Epithelial cell of proximal tubule (primary cell): ENCODE measurements at regions not wholly inside any gene's neighbourhood (a gene's known extent, or its start where the extent isn't known, plus 50 kb on each side); places are given as distances from the start of the nearest gene placed in this dataset.

Source experiments
- DNase-seq: peaks from one replicate; pipeline ENCODE4 v3.0.0-alpha.2; 2011; ENCODE audit warnings: low read depth
- H3K4me3 ChIP-seq: 2 replicates; pipeline ENCODE4 v1.5.1; 2011; ENCODE audit warnings: low read depth, mild to moderate bottlenecking, low read length
- TF ChIP-seq, protein P1 (sequence below): conservative IDR thresholded peaks from 2 replicates; pipeline ENCODE4 v1.5.1; 2012; ENCODE audit warnings: low read depth, mild to moderate bottlenecking, low read length

GRCh38 chr12:107329569-107330324, 236.4 kb upstream of the CRY1 start:
- no peak for DNase-seq
- no peak overlapping the region for H3K4me3 ChIP-seq
- TF ChIP-seq, protein P1, sequence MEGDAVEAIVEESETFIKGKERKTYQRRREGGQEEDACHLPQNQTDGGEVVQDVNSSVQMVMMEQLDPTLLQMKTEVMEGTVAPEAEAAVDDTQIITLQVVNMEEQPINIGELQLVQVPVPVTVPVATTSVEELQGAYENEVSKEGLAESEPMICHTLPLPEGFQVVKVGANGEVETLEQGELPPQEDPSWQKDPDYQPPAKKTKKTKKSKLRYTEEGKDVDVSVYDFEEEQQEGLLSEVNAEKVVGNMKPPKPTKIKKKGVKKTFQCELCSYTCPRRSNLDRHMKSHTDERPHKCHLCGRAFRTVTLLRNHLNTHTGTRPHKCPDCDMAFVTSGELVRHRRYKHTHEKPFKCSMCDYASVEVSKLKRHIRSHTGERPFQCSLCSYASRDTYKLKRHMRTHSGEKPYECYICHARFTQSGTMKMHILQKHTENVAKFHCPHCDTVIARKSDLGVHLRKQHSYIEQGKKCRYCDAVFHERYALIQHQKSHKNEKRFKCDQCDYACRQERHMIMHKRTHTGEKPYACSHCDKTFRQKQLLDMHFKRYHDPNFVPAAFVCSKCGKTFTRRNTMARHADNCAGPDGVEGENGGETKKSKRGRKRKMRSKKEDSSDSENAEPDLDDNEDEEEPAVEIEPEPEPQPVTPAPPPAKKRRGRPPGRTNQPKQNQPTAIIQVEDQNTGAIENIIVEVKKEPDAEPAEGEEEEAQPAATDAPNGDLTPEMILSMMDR = no peak

- DNase-seq = no peak
- H3K4me3 ChIP-seq = no peak overlapping the region
- TF ChIP-seq, protein P1 = no peak
Observed at GRCh38 chr12:107330831-107331431, 237.6 kb upstream of the CRY1 start.

DNA sequence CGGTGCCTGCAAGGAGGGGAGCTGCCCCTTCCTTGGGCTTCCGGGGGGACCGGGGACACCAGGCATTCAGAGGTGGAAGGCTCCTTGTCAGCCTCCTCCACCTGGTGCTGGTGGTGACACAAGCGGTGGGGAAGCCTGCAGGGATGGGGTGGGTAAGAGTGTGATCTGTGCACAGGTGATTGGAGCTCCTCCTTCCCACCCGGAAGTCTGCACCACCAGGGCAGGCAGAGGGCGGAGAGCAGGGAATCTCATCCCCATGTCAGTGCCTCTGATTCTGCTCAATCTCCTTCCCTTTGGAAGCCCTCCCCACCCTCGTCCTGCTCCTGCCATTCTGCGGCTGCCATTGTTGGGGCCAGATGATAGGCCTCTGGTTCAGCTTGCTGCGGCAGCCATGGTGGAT, 238.1 kb upstream of the CRY1 start:
- TF ChIP-seq, protein P1 = no peak
- no peak overlapping the region for H3K4me3 ChIP-seq
- no peak for DNase-seq

DNA sequence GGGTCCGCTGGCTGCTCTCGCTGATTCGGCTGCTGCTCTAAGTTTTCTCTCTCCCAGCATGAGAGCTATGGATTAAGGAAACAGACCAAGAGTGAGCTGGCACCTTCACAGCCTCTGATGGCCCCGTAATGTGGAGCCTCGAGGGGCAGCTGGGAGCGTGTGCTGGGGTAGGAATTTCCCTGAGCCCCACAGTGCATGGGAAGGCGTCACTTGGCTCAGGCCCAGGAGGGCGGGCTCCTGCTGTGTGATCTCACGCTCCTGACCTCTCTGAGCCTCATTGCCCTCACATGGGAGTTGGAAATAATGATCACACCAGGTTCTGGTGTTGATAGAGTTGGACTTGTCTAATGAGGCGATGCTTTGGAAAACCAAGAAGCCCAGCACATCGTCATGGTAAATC, 238.6 kb upstream of the CRY1 start:
- H3K4me3 ChIP-seq = no peak overlapping the region
- TF ChIP-seq, protein P1 = no peak
- DNase-seq = no peak

DNA sequence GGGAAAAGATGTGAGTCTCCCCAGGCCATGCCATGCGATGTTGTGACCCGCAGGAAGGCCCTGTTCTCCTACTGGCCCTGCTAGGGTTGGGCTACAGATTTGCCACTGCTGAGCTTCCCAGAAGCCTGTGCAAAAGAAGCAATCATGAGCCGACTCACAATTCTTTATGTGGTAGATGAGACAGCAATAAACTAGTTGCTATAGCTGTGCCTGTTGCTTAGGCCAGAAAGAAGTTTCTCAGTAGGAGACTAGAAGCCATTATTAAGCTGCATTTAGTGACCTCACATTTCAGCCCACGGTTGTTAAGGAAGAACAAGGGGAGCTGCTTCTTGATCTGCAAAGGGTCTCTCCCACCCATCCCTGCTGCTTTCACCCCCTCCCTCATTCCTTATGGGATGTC, 239.4 kb upstream of the CRY1 start:
- no peak for DNase-seq
- TF ChIP-seq, protein P1 = no peak

DNA sequence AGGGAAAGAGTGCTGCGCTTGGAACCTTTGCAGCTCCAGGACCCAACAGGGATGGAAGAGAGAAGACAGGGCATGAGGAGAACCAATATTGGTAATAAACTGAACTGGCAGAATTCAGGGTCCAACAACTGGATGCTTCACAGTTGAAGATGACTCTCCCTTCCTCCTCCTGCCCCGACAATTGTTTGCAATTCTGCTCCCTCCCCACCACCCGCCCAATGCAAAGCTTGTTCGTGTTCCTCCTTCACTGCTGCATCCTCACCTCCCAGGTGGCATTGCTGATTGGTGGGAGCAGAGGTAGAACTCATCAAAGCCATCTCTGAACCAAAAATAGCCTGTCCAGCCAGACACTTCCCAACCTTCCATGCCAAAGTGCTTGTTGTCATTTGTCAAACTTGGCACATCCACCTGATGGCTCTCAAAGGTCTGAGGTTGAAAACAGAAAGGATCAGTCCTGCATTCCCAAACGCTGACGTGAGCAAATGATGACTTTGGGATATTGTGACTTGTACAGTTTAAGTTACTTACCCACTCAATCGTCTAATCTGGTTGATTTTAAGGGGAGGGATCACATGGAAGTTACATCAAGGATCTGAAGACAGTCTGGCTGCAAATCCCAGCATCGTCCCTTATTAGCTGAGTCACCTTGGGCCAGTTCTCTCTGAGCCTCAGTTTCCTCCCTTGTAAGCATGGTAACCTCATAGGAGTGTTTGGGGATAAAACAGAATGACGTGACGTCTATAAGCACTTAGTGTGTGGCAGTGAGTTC, 242.6 kb upstream of the CRY1 start:
- no peak for DNase-seq
- H3K4me3 ChIP-seq = no peak overlapping the region
- TF ChIP-seq, protein P1 = no peak

More for the DNA sequence above, 239.4 kb upstream of the CRY1 start:
- no peak overlapping the region for H3K4me3 ChIP-seq
